ENCODE measurements at regions not wholly inside any gene's neighbourhood (a gene's known extent, or its start where the extent isn't known, plus 50 kb on each side); places are given as distances from the start of the nearest gene placed in this dataset.

DNA sequence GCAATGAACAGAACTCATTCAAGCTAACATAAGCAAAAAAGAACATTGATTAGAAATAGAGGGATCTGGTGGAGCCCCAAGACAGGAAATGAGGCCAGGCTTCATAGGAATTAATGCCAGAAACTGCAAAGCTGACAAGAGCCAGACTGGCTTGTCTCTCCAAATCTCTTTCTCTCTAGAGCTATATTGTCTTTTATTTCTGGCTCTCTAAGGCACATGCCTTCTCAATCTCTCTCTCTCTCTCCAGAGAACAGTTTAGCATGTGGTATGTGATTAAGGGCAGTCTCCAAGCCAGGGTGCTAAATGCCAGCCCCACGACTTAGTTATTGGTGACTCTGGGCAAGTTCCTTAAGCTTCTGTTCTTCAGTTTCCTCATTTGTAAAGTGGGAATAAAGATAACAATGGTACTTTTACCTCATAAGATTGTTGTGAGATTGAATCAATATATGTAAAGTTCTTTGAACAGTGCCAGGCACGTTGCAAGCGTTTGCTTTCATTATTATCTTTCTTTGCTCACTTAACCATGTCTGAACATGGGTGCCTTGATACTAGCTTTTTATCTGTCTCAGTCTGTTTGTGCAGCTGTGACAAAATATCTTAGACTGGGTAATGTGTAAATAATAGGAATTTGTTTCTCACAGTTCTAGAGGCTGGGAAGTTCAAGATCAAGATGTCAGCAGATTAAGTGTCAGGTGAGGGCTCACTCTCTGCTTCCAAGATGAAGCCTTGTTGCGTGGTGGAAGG, 123.2 kb downstream of the BDH1 start:
- peaks cover 22% of the 10 kb centered on the region for H3K4me1 Mint-ChIP-seq (ENCODE audit: low read depth)
- H3K27ac Mint-ChIP-seq = no peak overlapping the region
- no peaks in the 10 kb centered on the region for H3K9me3 Mint-ChIP-seq
- POLR2A ChIA-PET = no interaction called here
- H3K4me3 Mint-ChIP-seq = no peak overlapping the region
- Histone ChIP-seq H3K27ac (ENCODE audit: low read depth in 1 of 2, low read length in 2 of 2) (no peak overlapping the region), H3K27me3 (ENCODE audit: control insufficient read depth in 1 of 2, insufficient read depth in 2 of 2, low read length in 2 of 2) (no peaks in the 10 kb centered on the region), H3K4me1 (ENCODE audit: insufficient read depth, low read length) (peaks cover 7% of the 10 kb centered on the region), H3K9me3 (ENCODE audit: control insufficient read depth in 1 of 2, insufficient read depth in 1 of 2, low read length in 2 of 2) (no peaks in the 10 kb centered on the region), H3K4me3 (ENCODE audit: low read length) (no peak overlapping the region), H3K36me3 (ENCODE audit: insufficient read depth, low read length) (no peaks in the 10 kb centered on the region)
- no peak for DNase-seq
- peaks cover 22% of the 10 kb centered on the region for H3K27me3 Mint-ChIP-seq
- intact Hi-C loops (cut with DNase I, micrococcal nuclease) = no loop called here
- TF ChIP-seq, protein P1, sequence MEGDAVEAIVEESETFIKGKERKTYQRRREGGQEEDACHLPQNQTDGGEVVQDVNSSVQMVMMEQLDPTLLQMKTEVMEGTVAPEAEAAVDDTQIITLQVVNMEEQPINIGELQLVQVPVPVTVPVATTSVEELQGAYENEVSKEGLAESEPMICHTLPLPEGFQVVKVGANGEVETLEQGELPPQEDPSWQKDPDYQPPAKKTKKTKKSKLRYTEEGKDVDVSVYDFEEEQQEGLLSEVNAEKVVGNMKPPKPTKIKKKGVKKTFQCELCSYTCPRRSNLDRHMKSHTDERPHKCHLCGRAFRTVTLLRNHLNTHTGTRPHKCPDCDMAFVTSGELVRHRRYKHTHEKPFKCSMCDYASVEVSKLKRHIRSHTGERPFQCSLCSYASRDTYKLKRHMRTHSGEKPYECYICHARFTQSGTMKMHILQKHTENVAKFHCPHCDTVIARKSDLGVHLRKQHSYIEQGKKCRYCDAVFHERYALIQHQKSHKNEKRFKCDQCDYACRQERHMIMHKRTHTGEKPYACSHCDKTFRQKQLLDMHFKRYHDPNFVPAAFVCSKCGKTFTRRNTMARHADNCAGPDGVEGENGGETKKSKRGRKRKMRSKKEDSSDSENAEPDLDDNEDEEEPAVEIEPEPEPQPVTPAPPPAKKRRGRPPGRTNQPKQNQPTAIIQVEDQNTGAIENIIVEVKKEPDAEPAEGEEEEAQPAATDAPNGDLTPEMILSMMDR (IDR thresholded peaks at IDR 0.05) = no peak
- no peaks in the 10 kb centered on the region for H3K36me3 Mint-ChIP-seq (ENCODE audit: low read depth)
- ATAC-seq (ENCODE audit: poor library complexity) = no peak
- CTCF ChIA-PET = no interaction called here

DNA sequence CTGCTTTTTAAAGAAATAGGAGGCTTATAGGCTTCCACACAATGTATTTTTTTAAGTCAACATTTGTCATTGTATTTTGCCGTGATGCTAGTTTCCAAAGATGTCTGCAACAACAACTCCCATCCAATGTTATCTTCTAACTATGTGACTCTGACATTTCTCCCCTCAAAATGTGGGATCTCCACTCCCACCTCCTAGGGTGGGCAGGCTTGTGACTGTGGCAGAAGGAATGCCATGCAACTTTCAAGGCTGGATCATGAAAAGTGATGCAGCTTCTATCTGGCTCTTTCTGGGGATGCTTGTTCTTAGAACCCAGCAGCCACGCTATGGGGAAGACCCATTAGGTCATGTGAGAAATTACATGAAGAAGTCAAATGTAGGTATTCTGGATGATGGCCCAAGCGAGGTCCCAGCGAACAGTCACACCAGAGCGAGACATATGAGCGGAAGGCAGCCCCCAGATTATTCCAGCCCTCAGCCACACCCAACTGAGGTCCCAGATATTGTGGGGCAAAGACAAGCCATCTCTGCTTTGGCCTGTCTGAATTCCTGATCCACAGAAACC, 124.3 kb downstream of the BDH1 start:
- Histone ChIP-seq H3K27me3 (ENCODE audit: control insufficient read depth in 1 of 2, insufficient read depth in 2 of 2, low read length in 2 of 2) (no peaks in the 10 kb centered on the region), H3K4me1 (ENCODE audit: insufficient read depth, low read length) (peaks cover 7% of the 10 kb centered on the region), H3K4me3 (ENCODE audit: low read length) (no peak overlapping the region), H3K9me3 (ENCODE audit: control insufficient read depth in 1 of 2, insufficient read depth in 1 of 2, low read length in 2 of 2) (no peaks in the 10 kb centered on the region), H3K36me3 (ENCODE audit: insufficient read depth, low read length) (no peaks in the 10 kb centered on the region), H3K27ac (ENCODE audit: low read depth in 1 of 2, low read length in 2 of 2) (no peak overlapping the region)
- ATAC-seq (ENCODE audit: poor library complexity) (no peak), DNase-seq (no peak)
- CTCF ChIA-PET = no interaction called here
- Mint-ChIP-seq H3K4me3 (no peak overlapping the region), H3K27me3 (peaks cover 22% of the 10 kb centered on the region), H3K27ac (no peak overlapping the region), H3K4me1 (ENCODE audit: low read depth) (peaks cover 22% of the 10 kb centered on the region), H3K9me3 (no peaks in the 10 kb centered on the region), H3K36me3 (ENCODE audit: low read depth) (no peaks in the 10 kb centered on the region)
- POLR2A ChIA-PET = no interaction called here
- TF ChIP-seq, protein P1 (IDR thresholded peaks at IDR 0.05) = no peak
- intact Hi-C loops (cut with DNase I, micrococcal nuclease) = no loop called here

DNA sequence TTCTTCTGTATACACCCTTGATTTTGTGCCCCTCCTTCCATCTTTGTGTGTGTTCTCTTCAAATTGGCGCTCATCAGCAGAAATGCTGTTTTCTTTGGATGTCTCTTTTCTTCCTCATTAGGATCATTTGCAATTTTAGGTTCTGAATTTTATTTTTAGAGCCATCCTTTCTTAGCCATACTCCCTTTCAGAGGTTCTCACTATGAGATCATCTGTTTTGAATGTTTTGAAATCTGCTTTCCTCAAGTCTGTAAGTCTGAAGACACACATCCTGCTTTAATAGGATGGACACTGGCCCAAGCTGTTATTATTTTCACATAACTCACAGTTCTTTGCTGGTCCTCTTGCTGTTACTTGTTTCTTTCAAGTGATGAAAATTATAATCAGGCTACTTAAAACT, 124.8 kb downstream of the BDH1 start:
- H3K4me3 ChIP-seq (ENCODE audit: low read length) = no peak overlapping the region
- Mint-ChIP-seq H3K27me3 (peaks cover 22% of the 10 kb centered on the region), H3K36me3 (ENCODE audit: low read depth) (no peaks in the 10 kb centered on the region), H3K4me1 (ENCODE audit: low read depth) (peaks cover 22% of the 10 kb centered on the region), H3K27ac (no peak overlapping the region), H3K9me3 (no peaks in the 10 kb centered on the region), H3K4me3 (no peak overlapping the region)
- DNase-seq (no peak), ATAC-seq (ENCODE audit: poor library complexity) (no peak)
- no peaks in the 10 kb centered on the region for H3K27me3 ChIP-seq (ENCODE audit: control insufficient read depth in 1 of 2, insufficient read depth in 2 of 2, low read length in 2 of 2)
- H3K4me1 ChIP-seq (ENCODE audit: insufficient read depth, low read length) = peaks cover 7% of the 10 kb centered on the region
- TF ChIP-seq, protein P1 (IDR thresholded peaks at IDR 0.05) = no peak
- H3K9me3 ChIP-seq (ENCODE audit: control insufficient read depth in 1 of 2, insufficient read depth in 1 of 2, low read length in 2 of 2) = no peaks in the 10 kb centered on the region
- ChIA-PET POLR2A (no interaction called here), CTCF (no interaction called here)
- H3K27ac ChIP-seq (ENCODE audit: low read depth in 1 of 2, low read length in 2 of 2) = no peak overlapping the region
- H3K36me3 ChIP-seq (ENCODE audit: insufficient read depth, low read length) = no peaks in the 10 kb centered on the region
- intact Hi-C loops (cut with DNase I, micrococcal nuclease) = no loop called here
